Mesothelial cell of epicardium (in vitro differentiated cells): ENCODE measurements at regions not wholly inside any gene's neighbourhood (a gene's known extent, or its start where the extent isn't known, plus 50 kb on each side); places are given as distances from the start of the nearest gene placed in this dataset.

Experiments used
- DNase-seq, 2 experiments: peaks; one replicate each; pipeline ENCODE4 v3.0.0; 2021; ENCODE audit warnings: low spot score in 2 of 2; ENCODE audit not compliant: unreplicated experiment in 2 of 2
- H3K27ac Mint-ChIP-seq: 2 replicates; pipeline ENCODE4 v1.8.0; 2021; ENCODE audit warnings: mixed read lengths
- H3K27me3 Mint-ChIP-seq: 2 replicates; pipeline ENCODE4 v1.8.0; 2021; ENCODE audit warnings: low read depth, mixed read lengths
- H3K36me3 Mint-ChIP-seq: 2 replicates; pipeline ENCODE4 v1.8.0; 2021; ENCODE audit warnings: mixed read lengths
- H3K4me1 Mint-ChIP-seq: 2 replicates; pipeline ENCODE4 v1.8.0; 2021; ENCODE audit warnings: mixed read lengths
- H3K4me3 Mint-ChIP-seq: 2 replicates; pipeline ENCODE4 v1.8.0; 2021; ENCODE audit warnings: mild to moderate bottlenecking, moderate library complexity, mixed read lengths
- H3K9me3 Mint-ChIP-seq: 2 replicates; pipeline ENCODE4 v1.8.0; 2021; ENCODE audit warnings: mixed read lengths
- TF ChIP-seq, protein P1 (sequence below): fragments of 200-600 bp; sonication (generic); IDR thresholded peaks from one replicate; pipeline ENCODE4 v1.5.0; 2021; ENCODE audit warnings: antibody characterized with exemption; ENCODE audit not compliant: unreplicated experiment

DNA sequence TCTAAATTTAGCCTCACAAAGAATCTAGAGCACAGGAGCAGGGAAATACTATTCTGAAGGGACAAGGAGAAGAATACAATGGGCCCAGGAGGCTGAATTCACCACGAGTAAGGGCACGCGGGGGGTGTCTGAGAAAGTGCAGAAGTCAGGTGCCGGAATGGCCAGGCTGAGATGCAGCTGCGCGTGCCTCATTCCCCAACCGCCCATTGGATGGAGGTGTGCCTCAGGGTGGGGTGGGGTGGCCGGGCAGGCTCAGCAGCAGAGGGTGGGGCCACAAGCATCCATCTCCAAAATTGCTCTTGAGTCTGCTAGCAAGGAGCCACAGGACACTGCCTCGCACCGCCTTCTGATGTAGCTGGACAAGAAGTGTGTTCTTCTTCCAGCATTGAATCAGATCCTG is 387.0 kb downstream of the SHANK2 start:
- peaks cover 1% of the 10 kb centered on the region for H3K4me1 Mint-ChIP-seq
- DNase-seq: no peak
- no peaks in the 10 kb centered on the region for H3K9me3 Mint-ChIP-seq
- H3K36me3 Mint-ChIP-seq: no peaks in the 10 kb centered on the region
- TF ChIP-seq, protein P1, sequence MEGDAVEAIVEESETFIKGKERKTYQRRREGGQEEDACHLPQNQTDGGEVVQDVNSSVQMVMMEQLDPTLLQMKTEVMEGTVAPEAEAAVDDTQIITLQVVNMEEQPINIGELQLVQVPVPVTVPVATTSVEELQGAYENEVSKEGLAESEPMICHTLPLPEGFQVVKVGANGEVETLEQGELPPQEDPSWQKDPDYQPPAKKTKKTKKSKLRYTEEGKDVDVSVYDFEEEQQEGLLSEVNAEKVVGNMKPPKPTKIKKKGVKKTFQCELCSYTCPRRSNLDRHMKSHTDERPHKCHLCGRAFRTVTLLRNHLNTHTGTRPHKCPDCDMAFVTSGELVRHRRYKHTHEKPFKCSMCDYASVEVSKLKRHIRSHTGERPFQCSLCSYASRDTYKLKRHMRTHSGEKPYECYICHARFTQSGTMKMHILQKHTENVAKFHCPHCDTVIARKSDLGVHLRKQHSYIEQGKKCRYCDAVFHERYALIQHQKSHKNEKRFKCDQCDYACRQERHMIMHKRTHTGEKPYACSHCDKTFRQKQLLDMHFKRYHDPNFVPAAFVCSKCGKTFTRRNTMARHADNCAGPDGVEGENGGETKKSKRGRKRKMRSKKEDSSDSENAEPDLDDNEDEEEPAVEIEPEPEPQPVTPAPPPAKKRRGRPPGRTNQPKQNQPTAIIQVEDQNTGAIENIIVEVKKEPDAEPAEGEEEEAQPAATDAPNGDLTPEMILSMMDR: no peak
- H3K27me3 Mint-ChIP-seq: peaks cover 5% of the 10 kb centered on the region
- H3K27ac Mint-ChIP-seq: no peak overlapping the region
- H3K4me3 Mint-ChIP-seq: no peak overlapping the region

DNA sequence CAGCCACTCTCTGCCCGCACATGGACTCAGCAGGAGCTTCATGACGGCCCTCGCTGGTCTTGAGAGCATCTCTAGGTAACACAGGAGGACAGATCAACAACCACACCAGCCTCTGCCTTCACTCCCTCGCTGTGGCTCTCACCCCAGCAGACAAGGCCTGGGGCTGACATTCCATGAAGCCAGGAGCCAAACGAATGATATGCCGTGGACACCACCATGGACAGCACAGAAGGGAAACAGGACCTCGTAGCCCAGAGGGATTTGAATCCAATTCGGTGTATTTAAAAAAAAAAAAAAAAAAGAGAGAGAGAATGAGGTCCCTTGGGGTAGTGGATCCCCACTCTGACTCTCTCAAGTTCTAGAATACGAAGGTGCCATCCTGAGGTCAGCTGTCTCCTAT is 385.5 kb downstream of the SHANK2 start:
- H3K4me1 Mint-ChIP-seq: peaks cover 1% of the 10 kb centered on the region
- H3K27ac Mint-ChIP-seq: no peak overlapping the region
- no peaks in the 10 kb centered on the region for H3K36me3 Mint-ChIP-seq
- no peaks in the 10 kb centered on the region for H3K9me3 Mint-ChIP-seq
- H3K27me3 Mint-ChIP-seq: peaks cover 5% of the 10 kb centered on the region
- H3K4me3 Mint-ChIP-seq: no peak overlapping the region
- TF ChIP-seq, protein P1: no peak
- DNase-seq: no peak

DNA sequence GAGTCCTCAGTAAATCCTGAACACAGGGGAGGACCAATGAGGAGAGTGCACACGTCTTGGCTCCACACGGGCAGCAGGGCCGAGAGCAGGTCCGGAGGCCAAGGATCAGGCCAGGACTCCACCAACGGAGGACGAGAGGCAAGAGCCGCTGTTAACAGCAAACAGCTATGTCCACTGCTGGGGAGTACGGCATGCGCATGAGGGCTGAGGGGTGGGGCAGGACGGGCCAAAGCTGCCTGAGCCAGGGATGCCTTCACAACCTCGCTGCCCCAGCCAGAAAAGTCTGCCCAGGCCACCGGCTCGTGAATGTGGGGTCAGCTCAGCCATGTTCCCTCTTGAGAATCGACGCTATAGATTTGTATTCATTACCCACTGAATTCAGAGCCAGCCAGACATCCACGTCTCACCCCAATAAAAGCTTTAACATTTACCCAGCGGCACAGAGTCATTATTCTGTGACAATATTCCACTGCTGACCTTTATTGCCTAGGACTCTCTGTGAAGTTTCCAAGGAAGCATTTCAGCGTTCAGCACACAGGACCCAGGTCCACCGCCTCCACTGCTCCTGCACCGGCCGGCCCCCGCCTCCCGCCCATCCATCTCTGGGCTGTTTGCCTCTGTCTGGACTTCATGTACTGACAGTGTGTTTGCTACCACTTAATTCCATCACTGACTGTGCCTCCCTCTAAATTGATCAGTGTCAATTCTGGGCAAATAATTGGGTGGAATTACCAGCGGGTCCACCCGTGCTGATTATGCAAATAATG is 384.9 kb downstream of the SHANK2 start:
- Mint-ChIP-seq H3K4me3 (no peak overlapping the region), H3K27ac (no peak overlapping the region), H3K27me3 (peaks cover 5% of the 10 kb centered on the region), H3K4me1 (no peaks in the 10 kb centered on the region), H3K9me3 (no peaks in the 10 kb centered on the region), H3K36me3 (no peaks in the 10 kb centered on the region)
- TF ChIP-seq, protein P1: no peak
- DNase-seq: no peak

DNA sequence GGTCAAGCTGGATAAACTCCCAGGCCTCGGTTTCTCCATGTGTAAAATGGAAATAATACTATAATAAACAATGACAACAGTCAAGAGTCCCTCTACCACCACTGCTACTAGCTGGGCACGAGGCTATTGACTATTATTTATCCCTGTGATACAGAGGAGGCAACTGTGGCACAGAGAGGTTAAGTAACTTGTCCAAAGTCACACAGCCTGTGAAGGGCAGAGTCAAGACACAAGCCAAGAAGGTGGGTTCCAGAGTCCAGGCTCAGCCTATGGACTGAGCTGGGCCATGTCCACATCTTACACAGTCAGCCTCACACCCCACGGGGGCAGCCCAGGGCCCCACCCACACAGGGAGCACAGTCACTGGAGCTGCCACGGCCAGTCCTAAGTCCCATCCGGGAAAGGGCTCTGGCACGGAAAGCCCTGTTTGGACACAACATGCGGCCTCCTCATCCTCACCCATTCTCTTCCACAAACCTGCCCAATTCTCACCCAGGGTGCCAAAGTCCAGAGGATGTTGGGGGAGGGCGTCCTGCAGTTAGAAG is 384.0 kb downstream of the SHANK2 start:
- Mint-ChIP-seq H3K27ac (no peak overlapping the region), H3K36me3 (no peaks in the 10 kb centered on the region), H3K27me3 (peaks cover 5% of the 10 kb centered on the region), H3K4me3 (no peak overlapping the region), H3K9me3 (no peaks in the 10 kb centered on the region), H3K4me1 (no peaks in the 10 kb centered on the region)
- no peak for DNase-seq
- TF ChIP-seq, protein P1: no peak

DNA sequence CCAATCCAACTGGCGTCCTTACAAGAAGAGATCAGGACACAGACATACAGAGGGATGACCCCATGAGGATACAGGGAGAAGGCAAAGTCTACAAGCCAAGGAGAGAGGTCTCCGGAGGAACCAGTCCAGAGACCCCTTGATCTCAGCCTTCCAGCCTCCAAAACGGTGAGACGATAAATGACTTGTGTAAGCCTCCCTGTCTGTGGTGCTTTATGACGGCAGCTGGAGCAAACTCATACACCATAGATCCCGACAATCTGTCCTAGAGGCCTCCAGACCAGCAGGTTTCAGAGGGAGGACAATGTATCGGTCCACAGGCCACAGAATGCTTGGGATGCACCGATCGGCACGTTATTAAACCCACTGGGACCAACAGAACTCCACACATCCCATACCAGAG is 383.3 kb downstream of the SHANK2 start:
- Mint-ChIP-seq H3K27ac (no peak overlapping the region), H3K27me3 (peaks cover 5% of the 10 kb centered on the region), H3K9me3 (no peaks in the 10 kb centered on the region), H3K4me3 (no peak overlapping the region), H3K36me3 (no peaks in the 10 kb centered on the region), H3K4me1 (no peaks in the 10 kb centered on the region)
- no peak for DNase-seq
- TF ChIP-seq, protein P1: no peak
